Endometrial microvascular endothelial cells (primary cell): ENCODE measurements at regions not wholly inside any gene's neighbourhood (a gene's known extent, or its start where the extent isn't known, plus 50 kb on each side); places are given as distances from the start of the nearest gene placed in this dataset.
"Not testable (repeated sequence)": the region's sequence is repeated elsewhere in the genome, so short reads cannot be mapped to it uniquely, and the experiment has no call there.

ENCODE experiments used
- in situ Hi-C: cut with HindIII; loops from 2 replicates; pipeline ENCODE4 v1.10.0; 2017; ENCODE audit warnings: low sequenced_read_pairs, low pct_unique_long_range_greater_than_20kb; ENCODE audit errors: inconsistent ontology term

- in situ Hi-C loops, result no loop called here
Observed at GRCh38 chr13:50596776-50597203, 246.7 kb downstream of the DLEU7 start.

- in situ Hi-C loops, result no loop called here
Observed at GRCh38 chr13:50598338-50598737, 245.2 kb downstream of the DLEU7 start.

GRCh38 chr13:50599046-50599445, 244.4 kb downstream of the DLEU7 start:
- in situ Hi-C loops, result no loop called here

DNA sequence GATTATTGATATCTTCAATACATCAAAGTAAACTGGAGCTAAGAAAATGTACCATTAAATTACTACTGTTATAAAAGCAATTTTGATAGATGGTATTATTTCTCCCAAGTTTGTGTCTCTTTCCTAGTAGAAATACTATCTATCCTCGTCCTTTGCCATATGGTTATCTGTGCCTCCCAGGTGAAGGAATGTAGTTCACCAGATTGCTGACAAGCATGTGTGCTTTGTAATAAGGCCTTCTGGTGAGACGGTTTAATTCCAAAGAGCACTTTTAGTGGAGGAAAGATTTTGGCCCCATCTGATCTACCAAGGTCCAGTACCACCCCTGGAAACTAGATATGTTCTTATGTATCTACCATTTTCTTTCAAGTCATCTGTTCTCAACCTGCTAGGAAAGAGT, 243.6 kb downstream of the DLEU7 start:
- in situ Hi-C loops, result no loop called here

GRCh38 chr13:50608370-50608769, 235.1 kb downstream of the DLEU7 start:
- in situ Hi-C loops, result no loop called here

- in situ Hi-C loops, result no loop called here
Observed at GRCh38 chr13:50609011-50609410, 234.5 kb downstream of the DLEU7 start.

- in situ Hi-C loops, result no loop called here
Observed at GRCh38 chr13:50610238-50610637, 233.3 kb downstream of the DLEU7 start.

DNA sequence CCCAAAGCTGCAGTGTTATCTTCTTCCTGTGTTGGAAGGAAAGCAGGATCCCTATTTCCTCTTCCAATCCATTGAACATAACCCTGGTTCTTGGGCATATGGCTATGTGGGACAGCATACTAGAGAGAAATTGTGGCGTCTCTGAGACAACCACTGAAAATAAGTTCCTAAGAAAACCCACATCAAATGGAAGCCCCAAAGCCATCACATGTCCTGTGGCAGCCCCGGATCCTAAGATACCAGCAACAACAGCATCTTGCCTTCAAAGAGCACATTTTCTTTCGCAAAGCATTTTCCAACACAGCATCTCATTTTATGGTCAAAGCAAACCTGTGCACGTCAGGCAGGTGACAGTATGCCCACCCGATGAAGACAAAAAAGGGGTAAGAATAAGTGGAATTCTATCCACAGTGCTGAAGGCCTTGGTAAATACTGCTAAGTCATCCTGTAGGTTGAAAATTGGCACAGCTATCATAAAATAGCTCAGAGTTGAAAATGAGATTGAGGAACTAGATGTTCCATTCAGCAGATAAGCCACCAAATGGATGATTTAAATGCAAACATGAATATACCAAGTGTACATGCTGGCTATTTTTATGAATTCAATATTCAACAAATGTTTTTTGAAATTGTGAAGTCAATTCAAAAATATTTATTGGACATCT, 232.2 kb downstream of the DLEU7 start:
- in situ Hi-C loops, result no loop called here

DNA sequence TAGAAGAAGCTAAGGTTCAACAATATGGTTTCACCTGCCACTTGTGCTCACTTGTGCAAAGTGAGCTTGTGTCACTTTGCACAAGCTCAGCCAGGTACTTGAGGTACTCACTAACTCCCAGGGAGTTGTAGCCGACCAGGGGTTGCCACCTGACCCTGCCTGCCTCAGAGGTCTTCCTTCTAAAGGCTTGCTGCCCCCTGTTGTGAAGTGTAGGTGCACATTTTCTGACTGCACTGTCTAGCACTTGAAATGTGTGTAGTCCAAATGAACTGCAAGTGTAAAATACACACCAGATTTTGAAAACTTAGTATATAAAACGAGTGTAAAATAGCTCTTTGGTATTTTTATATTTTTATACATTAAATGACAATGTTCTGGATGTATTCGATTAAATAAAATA, 230.8 kb downstream of the DLEU7 start:
- in situ Hi-C loops, result no loop called here

GRCh38 chr13:50613356-50613831, 230.1 kb downstream of the DLEU7 start:
- in situ Hi-C loops, result no loop called here

DNA sequence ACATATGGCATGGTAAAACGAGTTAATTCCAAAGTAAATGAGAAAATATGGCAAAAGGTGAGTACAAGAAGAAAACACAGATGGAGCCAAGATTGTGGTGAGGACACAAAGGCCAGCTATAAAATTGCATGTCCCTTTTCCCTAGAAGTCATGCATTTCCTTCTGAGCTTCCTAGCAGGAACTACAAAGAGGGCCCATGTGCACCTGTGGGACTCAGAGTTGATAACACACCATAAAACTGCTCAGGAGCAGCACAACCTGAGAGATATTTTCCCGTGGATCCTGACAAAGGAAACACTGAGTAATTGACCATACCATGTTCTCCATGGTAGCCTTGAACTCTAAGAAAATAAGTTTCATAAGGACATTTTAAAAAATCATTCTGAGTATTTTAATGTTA, 228.3 kb downstream of the DLEU7 start:
- in situ Hi-C loops, result no loop called here

DNA sequence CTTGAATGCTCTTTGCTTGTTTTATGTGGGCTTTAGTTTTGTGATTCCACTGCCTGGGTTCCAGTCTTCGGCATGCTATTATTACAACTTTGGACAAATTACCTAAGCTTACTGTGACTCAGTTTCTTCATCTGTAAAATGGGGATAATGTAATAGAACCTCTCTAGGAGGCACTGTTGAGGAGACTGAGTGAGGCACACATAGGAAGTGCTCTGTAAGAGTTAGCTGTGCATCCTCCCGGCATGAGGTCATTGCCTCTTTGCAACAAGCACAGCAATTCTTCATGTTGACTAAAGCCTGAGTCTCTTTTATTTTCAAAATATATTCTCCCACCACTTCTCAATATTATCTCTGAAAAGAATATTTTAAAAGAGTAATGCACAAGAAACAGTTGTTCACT, 227.4 kb downstream of the DLEU7 start:
- in situ Hi-C loops, result no loop called here

- in situ Hi-C loops, result no loop called here
Observed at GRCh38 chr13:50617134-50617721, 226.3 kb downstream of the DLEU7 start.

DNA sequence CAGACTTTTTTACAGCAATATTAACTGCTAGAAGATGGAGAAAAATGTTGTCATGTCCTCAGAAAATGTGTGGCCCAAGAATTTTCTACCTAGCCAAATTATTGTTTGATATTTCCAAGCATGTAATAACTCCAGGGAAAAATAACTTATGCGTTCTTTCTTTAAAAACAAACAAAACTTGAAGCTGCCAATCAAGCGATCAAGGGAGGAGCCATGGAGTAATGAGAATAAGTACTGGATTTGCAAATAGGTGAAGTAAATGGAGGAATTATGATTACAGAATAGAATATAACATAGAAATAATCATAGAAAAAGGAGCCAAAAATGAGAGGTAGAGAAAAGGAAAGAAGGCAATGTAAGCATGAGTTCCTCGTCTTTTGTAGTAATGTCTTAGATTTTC, 225.3 kb downstream of the DLEU7 start:
- in situ Hi-C loops, result no loop called here

GRCh38 chr13:50626101-50626547, 217.4 kb downstream of the DLEU7 start:
- in situ Hi-C loops, result no loop called here

DNA sequence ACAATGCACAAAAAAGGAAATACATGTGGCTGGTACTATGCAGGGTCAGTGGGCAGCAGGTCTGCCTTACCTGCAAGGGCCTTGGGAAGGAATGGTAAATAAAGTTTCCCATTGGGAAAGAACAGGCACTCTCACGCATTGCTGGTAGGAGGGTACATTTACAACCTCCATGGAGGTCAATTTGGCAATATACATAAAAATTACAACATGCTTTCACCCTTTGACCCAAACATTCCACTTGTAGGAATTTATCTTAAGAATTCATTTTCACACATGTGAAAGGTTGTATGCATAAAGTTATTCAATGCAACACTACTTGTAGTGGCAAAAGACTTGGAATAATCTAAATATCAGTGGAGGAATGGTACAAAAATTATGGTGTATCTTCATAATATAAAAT, 216.4 kb downstream of the DLEU7 start:
- in situ Hi-C loops, result no loop called here

- in situ Hi-C loops, result not testable (repeated sequence)
Observed at GRCh38 chr13:50628512-50628911, 215.0 kb downstream of the DLEU7 start.

GRCh38 chr13:50629497-50629896, 214.0 kb downstream of the DLEU7 start:
- in situ Hi-C loops, result no loop called here

- in situ Hi-C loops, result no loop called here
Observed at GRCh38 chr13:50629966-50630365, 213.5 kb downstream of the DLEU7 start.

DNA sequence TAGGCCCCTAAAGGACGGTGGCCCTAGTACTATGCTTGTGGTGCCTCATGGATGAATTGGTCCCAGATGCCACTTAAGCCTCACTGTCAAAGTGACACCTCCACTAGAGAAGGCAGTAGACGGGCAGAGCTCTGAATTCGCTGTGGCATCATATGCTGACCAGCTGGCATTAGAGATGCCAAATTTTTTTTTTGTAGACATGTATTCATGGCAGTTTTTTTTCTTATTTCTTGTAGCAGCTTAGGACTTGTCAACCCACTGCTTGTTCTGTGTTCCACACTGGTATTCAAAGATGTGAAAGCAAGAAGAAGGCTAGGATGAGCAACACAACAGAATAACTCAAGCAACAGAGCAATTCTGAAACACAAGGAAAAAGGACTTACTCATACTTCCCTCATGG, 212.5 kb downstream of the DLEU7 start:
- in situ Hi-C loops, result no loop called here

GRCh38 chr13:50634339-50634738, 209.2 kb downstream of the DLEU7 start:
- in situ Hi-C loops, result no loop called here
